Left forelimb (tissue), 1 donor: ENCODE measurements at regions not wholly inside any gene's neighbourhood (a gene's known extent, or its start where the extent isn't known, plus 50 kb on each side); places are given as distances from the start of the nearest gene placed in this dataset.

Experiments used
- DNase-seq: peaks from one replicate; pipeline ENCODE4 v3.0.0-alpha.2; 2018; ENCODE audit warnings: low spot score

DNA sequence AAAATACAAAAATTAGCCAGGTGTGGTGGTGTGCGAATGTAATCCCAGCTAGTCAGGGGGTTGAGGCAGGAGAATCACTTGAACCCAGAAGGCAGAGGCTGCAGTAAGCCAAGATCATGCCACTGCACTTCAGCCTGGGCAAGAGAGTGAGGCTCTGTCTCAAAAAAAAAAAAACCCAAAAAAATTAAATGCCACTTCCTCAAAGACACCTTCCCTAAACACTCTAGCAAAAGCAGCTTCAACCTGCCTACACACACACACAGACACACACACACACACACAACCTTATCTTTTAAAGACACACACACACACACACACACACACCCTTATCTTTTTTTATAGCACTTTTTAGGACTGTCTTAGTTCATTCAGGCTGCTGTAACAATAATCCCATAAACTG, 201.7 kb upstream of the PSMD7 start:
- no peak for DNase-seq

DNA sequence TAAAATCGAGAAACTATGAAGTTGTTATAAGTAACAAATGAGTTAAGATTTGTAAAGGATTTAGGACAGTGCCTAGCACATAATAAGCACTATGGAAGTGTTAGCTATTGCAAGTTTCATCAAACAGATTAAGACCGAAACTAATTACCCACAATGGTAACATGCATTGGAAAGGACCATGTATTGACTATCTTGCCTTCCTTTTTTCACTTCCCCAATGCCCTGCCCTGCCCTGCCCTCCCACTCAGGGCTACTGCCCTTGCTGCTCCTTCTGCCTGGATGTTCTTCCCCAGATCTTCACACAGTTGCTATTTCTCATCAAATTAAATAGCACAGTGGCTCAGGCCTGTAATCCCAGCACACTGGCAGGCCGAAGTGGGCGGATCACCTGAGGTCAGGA, 202.1 kb upstream of the PSMD7 start:
- no peak for DNase-seq

DNA sequence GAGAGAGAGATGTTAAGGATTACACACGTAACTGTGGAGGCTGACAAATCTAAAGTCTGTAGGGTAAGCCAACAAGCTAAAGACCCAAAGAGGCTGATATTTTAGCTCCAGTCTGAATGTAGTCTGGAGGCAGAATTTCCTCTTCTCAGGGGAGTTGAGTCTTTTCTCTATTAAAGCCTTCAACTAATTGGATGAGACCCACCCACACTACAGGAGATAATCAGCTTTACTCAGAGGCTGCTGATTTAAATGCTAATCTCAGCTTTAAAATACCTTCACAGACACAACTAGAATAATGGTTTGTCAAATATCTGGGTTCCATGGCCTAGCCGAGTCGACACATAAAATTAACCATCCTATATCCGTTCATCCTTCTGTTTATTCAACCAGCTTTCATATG, 204.3 kb upstream of the PSMD7 start:
- no peak for DNase-seq

DNA sequence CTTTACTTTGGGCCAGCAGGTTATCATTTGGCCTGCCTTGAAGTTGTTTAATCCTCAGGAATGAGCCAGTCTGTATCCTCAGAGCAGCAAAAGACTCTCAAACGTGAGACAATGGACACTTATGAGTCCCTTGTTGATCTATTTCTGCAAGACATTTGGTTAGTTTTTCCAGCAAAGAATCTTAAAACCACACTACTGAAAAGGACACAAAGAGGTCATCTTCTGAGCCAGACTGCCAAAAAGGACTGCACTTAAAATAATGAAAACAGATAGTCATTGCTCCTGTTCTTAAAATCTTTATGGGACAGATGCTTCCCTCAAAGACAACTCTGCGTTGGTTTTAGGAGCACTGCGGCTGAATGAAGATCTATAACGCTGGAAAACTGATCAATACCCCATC, 205.7 kb upstream of the PSMD7 start:
- no peak for DNase-seq

DNA sequence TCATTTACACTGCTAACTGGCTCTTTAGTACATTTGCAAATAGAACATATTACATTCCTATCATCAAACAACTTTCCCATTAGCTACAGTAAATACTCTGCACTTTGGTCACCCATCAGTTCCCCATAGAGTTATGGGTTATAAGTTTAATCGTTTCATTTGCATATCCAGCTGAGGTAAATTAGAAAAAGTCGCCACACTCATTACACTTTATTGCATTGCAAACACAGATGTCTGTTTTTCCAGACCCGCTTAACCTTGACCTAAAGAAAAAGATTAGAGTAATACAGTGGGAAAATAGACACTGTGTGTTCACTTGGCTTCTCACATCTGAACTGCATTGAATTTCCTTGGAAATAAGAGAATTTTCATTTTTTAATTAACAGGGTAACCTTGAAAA, 213.1 kb upstream of the PSMD7 start:
- no peak for DNase-seq

GRCh38 chr16:74080311-74080710, 216.3 kb upstream of the PSMD7 start:
- no peak for DNase-seq

GRCh38 chr16:74079232-74079586, 217.4 kb upstream of the PSMD7 start:
- DNase-seq: no peak

GRCh38 chr16:74078511-74079231, 217.9 kb upstream of the PSMD7 start:
- DNase-seq: no peak

GRCh38 chr16:74076568-74076967, 220.0 kb upstream of the PSMD7 start:
- DNase-seq: no peak

- no peak for DNase-seq
These were observed 221.2 kb upstream of the PSMD7 start for GRCh38 chr16:74075393-74075792.

DNA sequence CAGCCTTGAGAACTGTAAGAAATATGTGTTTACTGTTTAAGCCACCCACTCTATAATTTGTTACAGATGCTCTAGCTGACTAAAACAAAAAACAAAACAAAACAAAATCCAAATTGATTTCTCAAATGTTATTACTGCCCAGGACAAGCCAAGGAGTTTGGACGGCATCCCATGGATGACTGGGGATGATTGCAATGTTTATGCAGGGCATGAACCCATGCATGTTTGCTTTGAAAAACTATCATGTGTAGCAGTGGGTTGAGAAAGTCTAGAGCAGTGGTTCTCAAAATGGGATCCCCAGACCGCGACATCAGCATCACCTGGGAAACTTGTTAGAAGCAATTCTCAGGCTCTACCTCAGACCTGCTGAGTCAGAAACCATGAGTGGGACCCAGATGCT, 223.2 kb upstream of the PSMD7 start:
- no peak for DNase-seq

DNA sequence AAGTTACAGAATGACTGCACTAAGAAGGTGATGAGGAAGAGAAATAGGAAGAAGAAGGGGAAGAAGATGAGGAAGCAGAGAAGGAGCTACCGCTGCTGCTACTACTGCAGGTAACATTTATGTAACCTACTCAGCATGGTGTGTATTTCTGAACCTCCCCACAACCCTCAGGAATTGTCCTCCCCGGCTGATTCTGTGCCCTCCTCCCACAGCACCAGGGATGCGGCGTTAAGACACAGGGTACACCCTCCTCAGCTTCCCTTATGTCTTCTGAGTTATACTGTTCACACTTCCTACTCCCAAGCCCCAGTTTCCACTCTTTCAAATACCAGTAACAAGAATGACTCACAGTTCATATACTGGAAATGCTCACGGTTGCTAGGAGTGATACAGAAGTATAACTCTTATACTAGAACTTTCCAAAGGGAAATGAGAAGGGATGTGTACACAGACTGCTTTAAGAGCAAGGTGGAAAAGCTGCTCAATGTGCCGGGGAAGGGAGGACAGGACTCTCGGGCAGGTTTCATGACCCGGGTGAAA, 224.5 kb upstream of the PSMD7 start:
- DNase-seq: no peak

GRCh38 chr16:74070237-74070636, 226.4 kb upstream of the PSMD7 start:
- DNase-seq: no peak

- no peak for DNase-seq
These were observed 232.4 kb upstream of the PSMD7 start for GRCh38 chr16:74064120-74064735.

DNA sequence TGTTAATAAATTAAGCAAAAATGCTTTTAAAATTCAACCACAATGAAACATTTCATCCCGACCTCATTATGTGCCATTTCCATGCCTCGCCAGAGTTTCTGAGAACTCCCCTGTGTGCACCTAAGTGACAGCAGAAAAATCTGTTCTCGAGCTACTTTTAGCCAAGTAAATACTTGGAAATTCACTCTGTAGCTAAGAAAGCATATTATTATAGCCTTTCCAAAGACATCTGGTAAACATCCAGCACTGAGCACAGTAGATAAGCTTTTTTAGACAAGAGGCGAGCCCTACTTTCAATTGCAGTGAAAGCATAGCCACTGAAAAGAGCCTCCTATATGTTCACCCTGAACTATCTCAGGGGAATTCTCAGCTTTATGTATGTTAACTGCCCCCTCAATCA, 242.8 kb upstream of the PSMD7 start:
- DNase-seq: no peak

DNA sequence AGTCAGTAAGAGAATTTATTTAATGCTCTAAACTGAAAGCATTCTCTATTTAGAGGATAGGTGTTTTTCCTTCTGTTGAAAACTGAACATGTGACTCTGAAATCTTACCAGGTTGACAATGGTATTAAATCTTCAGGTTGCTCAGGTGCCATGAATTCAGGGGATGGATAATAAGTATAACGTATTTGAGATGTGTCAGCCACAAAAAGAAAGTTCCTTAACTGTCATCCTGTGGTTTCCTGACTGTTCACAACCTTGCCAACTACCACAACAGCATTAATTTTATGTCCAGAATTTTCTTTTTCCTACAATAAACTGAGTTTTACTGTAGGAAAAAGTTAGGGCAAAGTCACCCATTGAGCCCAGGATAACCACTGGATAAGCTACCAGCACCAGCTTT, 243.3 kb upstream of the PSMD7 start:
- DNase-seq: no peak

GRCh38 chr16:74052016-74052415, 244.6 kb upstream of the PSMD7 start:
- no peak for DNase-seq

DNA sequence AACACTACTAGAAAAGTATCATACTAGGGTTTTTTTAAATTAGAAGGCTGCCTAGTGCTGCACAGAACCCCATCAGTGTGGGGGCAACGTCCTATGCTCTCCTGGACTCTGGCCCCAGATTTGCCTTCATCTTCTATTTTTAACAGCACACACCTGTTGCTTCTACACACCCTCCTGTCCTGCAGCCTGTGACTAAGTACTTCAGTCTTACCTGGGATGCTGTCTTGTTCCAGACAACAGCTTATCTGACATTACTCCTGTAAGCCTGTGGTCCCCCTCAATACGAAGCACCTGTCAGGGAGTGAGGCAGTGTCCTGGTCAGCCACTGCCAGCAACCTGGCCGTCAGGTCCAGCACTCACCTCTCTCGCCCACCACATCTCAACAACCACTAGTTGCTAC, 247.6 kb upstream of the PSMD7 start:
- no peak for DNase-seq

DNA sequence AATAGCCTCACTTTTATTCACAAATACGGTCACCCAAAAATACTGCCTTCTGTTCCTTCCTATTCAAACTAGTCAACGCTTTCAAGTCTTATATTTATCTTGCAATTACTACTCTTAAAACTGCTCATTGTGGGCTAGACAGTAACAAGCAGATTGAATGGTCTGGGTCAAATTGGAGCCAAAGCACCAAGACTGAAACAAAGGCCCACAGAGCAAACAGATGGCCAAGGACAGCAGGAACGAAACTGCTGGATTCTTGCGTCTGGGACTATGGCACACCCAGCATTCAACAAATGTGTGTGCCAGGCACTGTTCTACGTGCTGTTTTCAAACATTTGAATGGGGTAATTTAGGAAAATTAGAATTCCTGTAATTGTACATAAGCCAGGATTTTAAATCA, 250.1 kb upstream of the PSMD7 start:
- no peak for DNase-seq

GRCh38 chr16:74045513-74045912, 251.1 kb upstream of the PSMD7 start:
- DNase-seq: no peak

DNA sequence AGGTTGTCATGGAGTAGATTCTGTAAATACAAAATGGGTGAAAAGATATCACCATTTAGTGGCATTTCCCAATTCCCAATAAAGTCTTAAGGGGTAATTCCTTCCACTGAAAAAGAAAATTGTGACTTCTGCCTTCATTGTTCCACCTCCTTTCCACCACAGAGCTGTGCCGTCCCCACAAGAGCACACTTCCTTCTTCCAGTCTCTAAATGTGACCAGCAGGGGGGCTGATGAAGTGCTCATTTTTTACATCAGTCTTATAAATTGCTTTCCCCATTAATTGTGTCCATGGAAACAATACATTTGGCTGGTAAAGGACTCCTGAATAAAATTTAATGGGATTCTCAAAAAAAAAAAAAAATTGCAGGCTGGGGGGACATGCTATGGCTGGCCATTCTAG, 260.8 kb upstream of the PSMD7 start:
- DNase-seq: no peak

DNA sequence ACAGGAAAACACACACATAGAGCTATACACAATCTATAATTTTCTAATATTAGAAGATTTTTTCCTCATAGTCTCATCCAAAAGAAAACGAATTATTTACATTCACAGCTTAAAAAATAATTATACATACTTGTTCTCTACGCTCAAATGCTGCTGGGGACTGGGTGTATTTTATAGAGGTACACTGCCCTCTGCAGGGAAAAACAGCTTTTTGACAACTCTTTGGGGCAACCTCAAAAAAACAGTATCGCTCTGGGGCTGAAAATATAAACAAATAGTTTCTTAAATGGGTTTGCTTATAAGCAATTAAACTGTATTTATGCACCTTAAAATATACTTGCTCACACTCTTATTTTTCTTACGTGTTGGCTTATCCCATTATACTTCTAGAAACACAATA, 261.8 kb upstream of the PSMD7 start:
- DNase-seq: no peak

GRCh38 chr16:74034200-74034599, 262.4 kb upstream of the PSMD7 start:
- no peak for DNase-seq

DNA sequence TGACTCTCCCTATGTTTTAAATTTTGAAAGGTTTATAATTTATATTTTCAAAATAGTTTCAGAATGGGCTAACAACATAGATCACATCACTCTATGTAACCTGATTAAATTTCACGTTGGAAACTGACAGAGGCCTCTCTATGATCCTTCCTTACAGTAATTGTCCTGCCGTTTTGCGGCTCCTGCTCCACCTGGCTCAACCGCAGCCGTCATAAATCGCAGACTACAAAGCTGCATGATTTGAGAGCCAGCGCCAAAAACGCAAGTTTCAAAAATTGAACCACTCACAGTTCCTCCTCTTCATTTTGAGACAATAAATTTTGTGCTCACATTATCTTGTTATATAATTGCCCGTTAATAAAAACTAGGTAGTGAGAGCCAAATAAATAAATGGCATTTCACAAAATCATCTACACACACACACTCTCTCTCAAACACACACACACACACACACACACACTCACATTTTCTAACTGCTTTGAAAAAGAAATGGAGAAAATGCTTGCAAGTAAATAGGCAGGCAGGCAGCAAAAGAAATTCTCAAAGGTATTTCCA, 263.1 kb upstream of the PSMD7 start:
- DNase-seq: no peak
